Stomach (tissue), 8 donors: ENCODE measurements at regions not wholly inside any gene's neighbourhood (a gene's known extent, or its start where the extent isn't known, plus 50 kb on each side); places are given as distances from the start of the nearest gene placed in this dataset.

Source experiments
- DNase-seq, 2 donors: peaks; one replicate each; pipeline versions ENCODE4 v3.0.0 to v3.0.0-alpha.2; 2013 to 2019
- H3K27ac ChIP-seq, 5 donors: fragments of 200-600 bp in 4 of 5; sonication (generic) in 4 of 5; one replicate each; pipeline ENCODE4 v1.5.1; 2013 to 2019; ENCODE audit warnings: mild to moderate bottlenecking in 1 of 5, moderate library complexity in 1 of 5
- H3K27me3 ChIP-seq, 3 donors: fragments of 200-600 bp; sonication (generic); one replicate each; pipeline ENCODE4 v1.5.1; 2017 to 2019; ENCODE audit warnings: mixed run types in 1 of 3
- H3K36me3 ChIP-seq, 4 donors: fragments of 200-600 bp; sonication (generic); 1 replicate in 3 of 4; 2 replicates in 1 of 4; pipeline ENCODE4 v1.5.1; 2016 to 2019
- H3K4me1 ChIP-seq, 4 donors: fragments of 200-600 bp; sonication (generic); one replicate each; pipeline ENCODE4 v1.5.1; 2016 to 2019
- H3K4me3 ChIP-seq, 4 donors: fragments of 200-600 bp; sonication (generic) in 3 of 4; one replicate each; pipeline ENCODE4 v1.5.1; 2016 to 2019; ENCODE audit warnings: mild to moderate bottlenecking in 1 of 4
- H3K9me3 ChIP-seq, 4 donors: fragments of 200-600 bp; sonication (generic); one replicate each; pipeline ENCODE4 v1.5.1; 2016 to 2019
- CTCF ChIP-seq, 7 experiments: fragments of 450-650 bp in 4 of 7; fragments of 200-600 bp in 3 of 7; sonication (generic) in 3 of 7; IDR thresholded peaks; one replicate each; pipeline ENCODE4 v1.5.1; 2016 to 2019; ENCODE audit warnings: antibody characterized with exemption in 7 of 7, control low read depth in 2 of 7, mild to moderate bottlenecking in 1 of 7
- EP300 ChIP-seq: sonication (generic); formaldehyde crosslinking; IDR thresholded peaks from one replicate; pipeline ENCODE4 v1.6.1; 2017; ENCODE audit warnings: antibody characterized with exemption
- POLR2A ChIP-seq, 4 donors: fragments of 450-650 bp; IDR thresholded peaks; one replicate each; pipeline ENCODE4 v1.6.1; 2016; ENCODE audit warnings: antibody characterized with exemption in 4 of 4, control low read depth in 2 of 4, mild to moderate bottlenecking in 1 of 4, moderate library complexity in 1 of 4
- POLR2AphosphoS5 ChIP-seq, 3 donors: sonication (generic); formaldehyde crosslinking; IDR thresholded peaks; one replicate each; pipeline ENCODE4 v1.6.1; 2016; ENCODE audit warnings: antibody characterized with exemption in 3 of 3
- WGBS, 5 donors: extraction: QIAGEN DNeasy Blood & Tissue Kit in 3 of 5; methylation state at CpG; one replicate each; pipeline versions ENCODE4 v1.1.5 to v1.1.7; 2013 to 2018; 5-methylcytosine and 5-hydroxymethylcytosine counted together
- intact Hi-C: fragments of 100-400 bp; cut with DNase I; formaldehyde crosslinking; loops from one replicate; pipeline ENCODE4 v1.15.1; 2023; ENCODE audit warnings: low total_unique reads
- donor health status: healthy with polysubstance abuse.
- donor health status: Bipolar disorder and iron deficiency.
- donor health status: healthy.

- Histone ChIP-seq H3K9me3 (no peaks in the 10 kb centered on the region), H3K27ac (no peak overlapping the region), H3K36me3 (no peaks in the 10 kb centered on the region), H3K4me1 (no peaks in the 10 kb centered on the region), H3K27me3 (no peaks in the 10 kb centered on the region), H3K4me3 (no peak overlapping the region)
- intact Hi-C loops, result no loop called here
- no peak for DNase-seq
- 95 to 100% (median 100%) methylated on average over 1 of the region's 1 CpG for WGBS, 5 donors
- TF ChIP-seq POLR2A (IDR thresholded peaks at IDR 0.05) (no peak), EP300 (no peak)
These were observed 539.7 kb downstream of the DACH1 start for GRCh38 chr13:71327266-71327665.

- Histone ChIP-seq H3K27me3 (no peaks in the 10 kb centered on the region), H3K36me3 (no peaks in the 10 kb centered on the region), H3K4me3 (no peak overlapping the region), H3K4me1 (no peaks in the 10 kb centered on the region), H3K9me3 (peaks cover 0 to 3% (median 1%) of the 10 kb centered on the region in 4 donors), H3K27ac (no peak overlapping the region)
- no peak for TF ChIP-seq CTCF (IDR thresholded peaks at IDR 0.05)
- TF ChIP-seq POLR2A (IDR thresholded peaks at IDR 0.05), result no peak
- no peak for TF ChIP-seq EP300
- no peak for TF ChIP-seq POLR2AphosphoS5 (IDR thresholded peaks at IDR 0.05)
- 81 to 88% (median 82%) methylated on average over 3 of the region's 3 CpGs for WGBS, 5 donors
- DNase-seq, result no peak
- intact Hi-C loops, result no loop called here
These were observed 541.4 kb downstream of the DACH1 start for GRCh38 chr13:71325556-71325955.

GRCh38 chr13:71323266-71323665 lies 543.7 kb downstream of the DACH1 start:
- DNase-seq, result no peak
- Histone ChIP-seq H3K27ac (no peak overlapping the region), H3K36me3 (no peaks in the 10 kb centered on the region), H3K4me3 (no peak overlapping the region), H3K4me1 (no peaks in the 10 kb centered on the region), H3K27me3 (no peaks in the 10 kb centered on the region), H3K9me3 (peaks cover 0 to 6% (median 4%) of the 10 kb centered on the region in 4 donors)
- 86 to 91% (median 90%) methylated on average over 5 of the region's 5 CpGs for WGBS, 5 donors
- TF ChIP-seq POLR2A (IDR thresholded peaks at IDR 0.05) (no peak), POLR2AphosphoS5 (IDR thresholded peaks at IDR 0.05) (no peak), EP300 (no peak)
- intact Hi-C loops, result no loop called here

- no peaks in the 10 kb centered on the region for H3K4me1 ChIP-seq
- H3K4me3 ChIP-seq, result no peak overlapping the region
- 75 to 84% (median 80%) methylated on average over 1 of the region's 1 CpG for WGBS, 5 donors
- H3K27ac ChIP-seq, result no peak overlapping the region
- DNase-seq, result peak in 1 of 2 donors; percentile 9
- TF ChIP-seq POLR2AphosphoS5 (IDR thresholded peaks at IDR 0.05) (no peak), EP300 (no peak), POLR2A (IDR thresholded peaks at IDR 0.05) (no peak), CTCF (IDR thresholded peaks at IDR 0.05) (no peak)
- no peaks in the 10 kb centered on the region for H3K27me3 ChIP-seq
- H3K36me3 ChIP-seq, result no peaks in the 10 kb centered on the region
- intact Hi-C loops, result no loop called here
- H3K9me3 ChIP-seq, result peaks cover 0 to 6% (median 4%) of the 10 kb centered on the region in 4 donors
These were observed 546.6 kb downstream of the DACH1 start for GRCh38 chr13:71320452-71320851.

GRCh38 chr13:71316792-71317363 lies 550.1 kb downstream of the DACH1 start:
- no peaks in the 10 kb centered on the region for H3K36me3 ChIP-seq
- 41 to 52% (median 44%) methylated on average over 3 of the region's 3 CpGs for WGBS, 5 donors
- H3K27me3 ChIP-seq, result no peaks in the 10 kb centered on the region
- TF ChIP-seq EP300 (no peak), CTCF (IDR thresholded peaks at IDR 0.05) (no peak), POLR2A (IDR thresholded peaks at IDR 0.05) (no peak), POLR2AphosphoS5 (IDR thresholded peaks at IDR 0.05) (no peak)
- DNase-seq, result peak in 1 of 2 donors; percentile 19
- H3K9me3 ChIP-seq, result peaks cover 0 to 6% (median 4%) of the 10 kb centered on the region in 4 donors
- no peak overlapping the region for H3K27ac ChIP-seq
- no peak overlapping the region for H3K4me3 ChIP-seq
- H3K4me1 ChIP-seq, result no peaks in the 10 kb centered on the region
- intact Hi-C loops, result no loop called here
